ENCODE measurements at regions not wholly inside any gene's neighbourhood (a gene's known extent, or its start where the extent isn't known, plus 50 kb on each side); places are given as distances from the start of the nearest gene placed in this dataset.

GRCh38 chr13:104106705-104107393, 1040.6 kb upstream of the SLC10A2 start:
- Mint-ChIP-seq H3K4me1 (ENCODE audit: low read depth in 2 of 2) (no peaks in the 10 kb centered on the region), H3K36me3 (peaks cover 4% of the 10 kb centered on the region), H3K4me3 (no peak overlapping the region), H3K27me3 (no peaks in the 10 kb centered on the region), H3K9me3 (peaks cover 31% of the 10 kb centered on the region), H3K27ac (no peak overlapping the region)
- DNase-seq (ENCODE audit: low spot score): no peak
- ATAC-seq: no peak

GRCh38 chr13:104105418-104106355, 1039.5 kb upstream of the SLC10A2 start:
- no peak for DNase-seq (ENCODE audit: low spot score)
- no peak overlapping the region for H3K4me3 Mint-ChIP-seq
- no peak overlapping the region for H3K27ac Mint-ChIP-seq
- peaks cover 32% of the 10 kb centered on the region for H3K9me3 Mint-ChIP-seq
- no peaks in the 10 kb centered on the region for H3K27me3 Mint-ChIP-seq
- H3K36me3 Mint-ChIP-seq: peaks cover 4% of the 10 kb centered on the region
- H3K4me1 Mint-ChIP-seq (ENCODE audit: low read depth in 2 of 2): no peaks in the 10 kb centered on the region
- ATAC-seq: no peak

- Mint-ChIP-seq H3K27ac (no peak overlapping the region), H3K27me3 (no peaks in the 10 kb centered on the region), H3K9me3 (peaks cover 26% of the 10 kb centered on the region), H3K4me3 (no peak overlapping the region), H3K36me3 (no peaks in the 10 kb centered on the region), H3K4me1 (ENCODE audit: low read depth in 2 of 2) (no peaks in the 10 kb centered on the region)
- DNase-seq (ENCODE audit: low spot score) (no peak), ATAC-seq (no peak)
Observed at GRCh38 chr13:104099750-104100149, 1033.5 kb upstream of the SLC10A2 start.

GRCh38 chr13:104098421-104098820, 1032.2 kb upstream of the SLC10A2 start:
- Mint-ChIP-seq H3K9me3 (peaks cover 26% of the 10 kb centered on the region), H3K4me1 (ENCODE audit: low read depth in 2 of 2) (no peaks in the 10 kb centered on the region), H3K36me3 (no peaks in the 10 kb centered on the region), H3K4me3 (no peak overlapping the region), H3K27me3 (no peaks in the 10 kb centered on the region), H3K27ac (no peak overlapping the region)
- DNase-seq (ENCODE audit: low spot score) (no peak), ATAC-seq (no peak)

- no peaks in the 10 kb centered on the region for H3K27me3 Mint-ChIP-seq
- no peak for DNase-seq (ENCODE audit: low spot score)
- no peak for ATAC-seq
- peaks cover 14% of the 10 kb centered on the region for H3K36me3 Mint-ChIP-seq
- H3K4me3 Mint-ChIP-seq: no peak overlapping the region
- no peaks in the 10 kb centered on the region for H3K4me1 Mint-ChIP-seq (ENCODE audit: low read depth in 2 of 2)
- no peak overlapping the region for H3K27ac Mint-ChIP-seq
- H3K9me3 Mint-ChIP-seq: peaks cover 19% of the 10 kb centered on the region
Observed at GRCh38 chr13:104086759-104087158, 1020.5 kb upstream of the SLC10A2 start.

- peaks cover 19% of the 10 kb centered on the region for H3K9me3 Mint-ChIP-seq
- ATAC-seq (no peak), DNase-seq (ENCODE audit: low spot score) (no peak)
- no peaks in the 10 kb centered on the region for H3K4me1 Mint-ChIP-seq (ENCODE audit: low read depth in 2 of 2)
- H3K36me3 Mint-ChIP-seq: peaks cover 14% of the 10 kb centered on the region
- H3K4me3 Mint-ChIP-seq: no peak overlapping the region
- no peaks in the 10 kb centered on the region for H3K27me3 Mint-ChIP-seq
- no peak overlapping the region for H3K27ac Mint-ChIP-seq
Observed at GRCh38 chr13:104086210-104086609, 1020.0 kb upstream of the SLC10A2 start.

- ATAC-seq (no peak), DNase-seq (ENCODE audit: low spot score) (no peak)
- Mint-ChIP-seq H3K27me3 (no peaks in the 10 kb centered on the region), H3K27ac (no peak overlapping the region), H3K9me3 (peaks cover 19% of the 10 kb centered on the region), H3K4me3 (no peak overlapping the region), H3K36me3 (peaks cover 14% of the 10 kb centered on the region), H3K4me1 (ENCODE audit: low read depth in 2 of 2) (no peaks in the 10 kb centered on the region)
Observed at GRCh38 chr13:104085611-104086010, 1019.4 kb upstream of the SLC10A2 start.

GRCh38 chr13:104074326-104074725, 1008.1 kb upstream of the SLC10A2 start:
- ATAC-seq (no peak), DNase-seq (ENCODE audit: low spot score) (no peak)
- no peak overlapping the region for H3K4me3 Mint-ChIP-seq
- no peaks in the 10 kb centered on the region for H3K4me1 Mint-ChIP-seq (ENCODE audit: low read depth in 2 of 2)
- H3K27me3 Mint-ChIP-seq: no peaks in the 10 kb centered on the region
- H3K36me3 Mint-ChIP-seq: no peaks in the 10 kb centered on the region
- peaks cover 14% of the 10 kb centered on the region for H3K9me3 Mint-ChIP-seq
- no peak overlapping the region for H3K27ac Mint-ChIP-seq

- H3K9me3 Mint-ChIP-seq: peaks cover 10% of the 10 kb centered on the region
- H3K27me3 Mint-ChIP-seq: no peaks in the 10 kb centered on the region
- no peak overlapping the region for H3K4me3 Mint-ChIP-seq
- H3K27ac Mint-ChIP-seq: no peak overlapping the region
- DNase-seq (ENCODE audit: low spot score): no peak
- no peaks in the 10 kb centered on the region for H3K36me3 Mint-ChIP-seq
- ATAC-seq: no peak
- H3K4me1 Mint-ChIP-seq (ENCODE audit: low read depth in 2 of 2): no peaks in the 10 kb centered on the region
Observed at GRCh38 chr13:104071806-104072205, 1005.6 kb upstream of the SLC10A2 start.

GRCh38 chr13:104065328-104065727, 999.1 kb upstream of the SLC10A2 start:
- no peak overlapping the region for H3K4me3 Mint-ChIP-seq
- no peaks in the 10 kb centered on the region for H3K27me3 Mint-ChIP-seq
- peaks cover 14% of the 10 kb centered on the region for H3K9me3 Mint-ChIP-seq
- no peaks in the 10 kb centered on the region for H3K4me1 Mint-ChIP-seq (ENCODE audit: low read depth in 2 of 2)
- DNase-seq (ENCODE audit: low spot score) (no peak), ATAC-seq (no peak)
- peaks cover 4% of the 10 kb centered on the region for H3K36me3 Mint-ChIP-seq
- no peak overlapping the region for H3K27ac Mint-ChIP-seq

- Mint-ChIP-seq H3K27me3 (no peaks in the 10 kb centered on the region), H3K4me1 (ENCODE audit: low read depth in 2 of 2) (no peaks in the 10 kb centered on the region), H3K36me3 (peaks cover 9% of the 10 kb centered on the region), H3K4me3 (no peak overlapping the region), H3K9me3 (peaks cover 16% of the 10 kb centered on the region), H3K27ac (no peak overlapping the region)
- no peak for ATAC-seq
- no peak for DNase-seq (ENCODE audit: low spot score)
Observed at GRCh38 chr13:104057861-104058260, 991.6 kb upstream of the SLC10A2 start.

- Mint-ChIP-seq H3K4me3 (no peak overlapping the region), H3K27me3 (no peaks in the 10 kb centered on the region), H3K27ac (no peak overlapping the region), H3K36me3 (peaks cover 15% of the 10 kb centered on the region), H3K4me1 (ENCODE audit: low read depth in 2 of 2) (no peaks in the 10 kb centered on the region), H3K9me3 (peaks cover 22% of the 10 kb centered on the region)
- ATAC-seq: no peak
- DNase-seq (ENCODE audit: low spot score): no peak
Observed at GRCh38 chr13:104045907-104046306, 979.7 kb upstream of the SLC10A2 start.

- H3K4me1 Mint-ChIP-seq (ENCODE audit: low read depth in 2 of 2): no peaks in the 10 kb centered on the region
- H3K27me3 Mint-ChIP-seq: no peaks in the 10 kb centered on the region
- H3K36me3 Mint-ChIP-seq: peaks cover 15% of the 10 kb centered on the region
- no peak overlapping the region for H3K4me3 Mint-ChIP-seq
- ATAC-seq: no peak
- no peak overlapping the region for H3K27ac Mint-ChIP-seq
- no peak for DNase-seq (ENCODE audit: low spot score)
- H3K9me3 Mint-ChIP-seq: peaks cover 25% of the 10 kb centered on the region
Observed at GRCh38 chr13:104043184-104043583, 977.0 kb upstream of the SLC10A2 start.

- DNase-seq (ENCODE audit: low spot score) (no peak), ATAC-seq (no peak)
- H3K27me3 Mint-ChIP-seq: no peaks in the 10 kb centered on the region
- no peak overlapping the region for H3K4me3 Mint-ChIP-seq
- peaks cover 16% of the 10 kb centered on the region for H3K9me3 Mint-ChIP-seq
- H3K36me3 Mint-ChIP-seq: no peaks in the 10 kb centered on the region
- no peaks in the 10 kb centered on the region for H3K4me1 Mint-ChIP-seq (ENCODE audit: low read depth in 2 of 2)
- no peak overlapping the region for H3K27ac Mint-ChIP-seq
Observed at GRCh38 chr13:104034891-104035290, 968.7 kb upstream of the SLC10A2 start.
